M059J (cell line): ENCODE measurements at regions not wholly inside any gene's neighbourhood (a gene's known extent, or its start where the extent isn't known, plus 50 kb on each side); places are given as distances from the start of the nearest gene placed in this dataset.
"Not testable (repeated sequence)": the region's sequence is repeated elsewhere in the genome, so short reads cannot be mapped to it uniquely, and the experiment has no call there.

ENCODE experiments used
- DNase-seq: peaks from one replicate; pipeline ENCODE4 v3.0.0-alpha.2; 2012; ENCODE audit warnings: low read depth

- DNase-seq: no peak
These were observed 303.9 kb upstream of the PABPC4L start for GRCh38 chr4:134505511-134505910.

GRCh38 chr4:134501973-134502643 is 300.5 kb upstream of the PABPC4L start:
- DNase-seq: no peak

GRCh38 chr4:134501488-134501887 is 299.9 kb upstream of the PABPC4L start:
- not testable (repeated sequence) for DNase-seq

GRCh38 chr4:134499074-134499473 is 297.5 kb upstream of the PABPC4L start:
- DNase-seq: peak; percentile 27

GRCh38 chr4:134490863-134491262 is 289.3 kb upstream of the PABPC4L start:
- DNase-seq: no peak

GRCh38 chr4:134483514-134483913 is 281.9 kb upstream of the PABPC4L start:
- DNase-seq: not testable (repeated sequence)

- no peak for DNase-seq
These were observed 270.0 kb upstream of the PABPC4L start for GRCh38 chr4:134471569-134471968.

GRCh38 chr4:134470544-134470943 is 269.0 kb upstream of the PABPC4L start:
- DNase-seq: peak; percentile 38

GRCh38 chr4:134465417-134465816 is 263.8 kb upstream of the PABPC4L start:
- DNase-seq: no peak

- no peak for DNase-seq
These were observed 262.2 kb upstream of the PABPC4L start for GRCh38 chr4:134463771-134464170.

- no peak for DNase-seq
These were observed 225.2 kb upstream of the PABPC4L start for GRCh38 chr4:134426821-134427220.

- no peak for DNase-seq
These were observed 224.2 kb upstream of the PABPC4L start for GRCh38 chr4:134425756-134426155.

- no peak for DNase-seq
These were observed 221.2 kb upstream of the PABPC4L start for GRCh38 chr4:134422776-134423175.

- peak; percentile 0 for DNase-seq
These were observed 220.1 kb upstream of the PABPC4L start for GRCh38 chr4:134421734-134422133.

- DNase-seq: no peak
These were observed 207.3 kb upstream of the PABPC4L start for GRCh38 chr4:134408897-134409296.

GRCh38 chr4:134401798-134402197 is 200.2 kb upstream of the PABPC4L start:
- no peak for DNase-seq

GRCh38 chr4:134393592-134393991 is 192.0 kb upstream of the PABPC4L start:
- no peak for DNase-seq

- no peak for DNase-seq
These were observed 188.7 kb upstream of the PABPC4L start for GRCh38 chr4:134390319-134390718.

- DNase-seq: no peak
These were observed 186.8 kb upstream of the PABPC4L start for GRCh38 chr4:134388351-134388750.

- DNase-seq: no peak
These were observed 181.1 kb upstream of the PABPC4L start for GRCh38 chr4:134382478-134383227.

- no peak for DNase-seq
These were observed 174.2 kb upstream of the PABPC4L start for GRCh38 chr4:134375775-134376174.

GRCh38 chr4:134365852-134366251 is 164.3 kb upstream of the PABPC4L start:
- peak; percentile 54 for DNase-seq

GRCh38 chr4:134364928-134365327 is 163.3 kb upstream of the PABPC4L start:
- DNase-seq: no peak
